ENCODE measurements at regions not wholly inside any gene's neighbourhood (a gene's known extent, or its start where the extent isn't known, plus 50 kb on each side); places are given as distances from the start of the nearest gene placed in this dataset.

GRCh38 chr3:25292036-25292435, 136.0 kb upstream of the RARB start:
- no peak for DNase-seq (ENCODE audit: low read depth)

GRCh38 chr3:25292595-25292994, 135.5 kb upstream of the RARB start:
- no peak for DNase-seq (ENCODE audit: low read depth)

GRCh38 chr3:25293736-25294135, 134.3 kb upstream of the RARB start:
- no peak for DNase-seq (ENCODE audit: low read depth)

- no peak for DNase-seq (ENCODE audit: low read depth)
Measured at GRCh38 chr3:25294169-25294805, 133.8 kb upstream of the RARB start.

- no peak for DNase-seq (ENCODE audit: low read depth)
Measured at GRCh38 chr3:25297667-25298585, 130.1 kb upstream of the RARB start.

- no peak for DNase-seq (ENCODE audit: low read depth)
Measured at GRCh38 chr3:25300141-25300540, 127.9 kb upstream of the RARB start.

- DNase-seq (ENCODE audit: low read depth) = no peak
Measured at GRCh38 chr3:25304916-25305315, 123.1 kb upstream of the RARB start.

- no peak for DNase-seq (ENCODE audit: low read depth)
Measured at GRCh38 chr3:25306066-25306465, 122.0 kb upstream of the RARB start.

- no peak for DNase-seq (ENCODE audit: low read depth)
Measured at GRCh38 chr3:25306705-25307104, 121.4 kb upstream of the RARB start.

GRCh38 chr3:25313286-25313685, 114.8 kb upstream of the RARB start:
- DNase-seq (ENCODE audit: low read depth) = no peak

- DNase-seq (ENCODE audit: low read depth) = no peak
Measured at GRCh38 chr3:25324954-25325655, 103.0 kb upstream of the RARB start.

GRCh38 chr3:25335356-25335755, 92.7 kb upstream of the RARB start:
- no peak for DNase-seq (ENCODE audit: low read depth)

GRCh38 chr3:25338158-25338725, 89.8 kb upstream of the RARB start:
- no peak for DNase-seq (ENCODE audit: low read depth)

GRCh38 chr3:25339225-25339624, 88.8 kb upstream of the RARB start:
- no peak for DNase-seq (ENCODE audit: low read depth)

- no peak for DNase-seq (ENCODE audit: low read depth)
Measured at GRCh38 chr3:25344670-25345069, 83.4 kb upstream of the RARB start.

- no peak for DNase-seq (ENCODE audit: low read depth)
Measured at GRCh38 chr3:25349095-25349494, 79.0 kb upstream of the RARB start.

GRCh38 chr3:25349828-25350724, 78.0 kb upstream of the RARB start:
- DNase-seq (ENCODE audit: low read depth) = no peak

- no peak for DNase-seq (ENCODE audit: low read depth)
Measured at GRCh38 chr3:25350725-25351114, 77.3 kb upstream of the RARB start.

- no peak for DNase-seq (ENCODE audit: low read depth)
Measured at GRCh38 chr3:25354071-25354470, 74.0 kb upstream of the RARB start.

GRCh38 chr3:25355034-25355885, 72.8 kb upstream of the RARB start:
- DNase-seq (ENCODE audit: low read depth) = no peak

- DNase-seq (ENCODE audit: low read depth) = no peak
Measured at GRCh38 chr3:25355998-25356397, 72.1 kb upstream of the RARB start.

All from stimulated activated CD8-positive, alpha-beta memory T cell treated with anti-CD3 and anti-CD28 coated beads, Interleukin-12 subunit alpha, Interleukin-12 subunit beta, amount 100 ng/mL, for 1 hour (primary cell).